ENCODE measurements at regions not wholly inside any gene's neighbourhood (a gene's known extent, or its start where the extent isn't known, plus 50 kb on each side); places are given as distances from the start of the nearest gene placed in this dataset.

DNA sequence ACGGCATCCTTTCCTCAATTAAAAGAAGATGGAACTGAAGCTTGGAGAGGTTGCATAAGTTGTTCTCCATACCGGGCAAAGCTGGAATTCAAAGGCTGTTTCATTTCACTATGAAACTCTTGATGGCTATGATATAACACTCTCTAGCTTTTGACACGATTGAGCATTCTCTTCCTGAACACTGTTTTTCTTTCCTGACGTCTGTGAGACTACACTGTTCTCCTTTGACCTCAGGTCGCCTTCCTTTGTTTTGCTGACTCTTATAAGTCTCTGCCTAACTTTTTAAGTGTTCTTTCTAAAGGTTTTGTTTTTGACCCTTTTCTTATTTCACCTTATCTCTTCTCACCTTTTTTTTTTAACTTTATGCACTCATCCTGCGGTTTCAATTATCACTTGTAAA, 261.8 kb upstream of the LINC00305 start:
- TF ChIP-seq, protein P1, sequence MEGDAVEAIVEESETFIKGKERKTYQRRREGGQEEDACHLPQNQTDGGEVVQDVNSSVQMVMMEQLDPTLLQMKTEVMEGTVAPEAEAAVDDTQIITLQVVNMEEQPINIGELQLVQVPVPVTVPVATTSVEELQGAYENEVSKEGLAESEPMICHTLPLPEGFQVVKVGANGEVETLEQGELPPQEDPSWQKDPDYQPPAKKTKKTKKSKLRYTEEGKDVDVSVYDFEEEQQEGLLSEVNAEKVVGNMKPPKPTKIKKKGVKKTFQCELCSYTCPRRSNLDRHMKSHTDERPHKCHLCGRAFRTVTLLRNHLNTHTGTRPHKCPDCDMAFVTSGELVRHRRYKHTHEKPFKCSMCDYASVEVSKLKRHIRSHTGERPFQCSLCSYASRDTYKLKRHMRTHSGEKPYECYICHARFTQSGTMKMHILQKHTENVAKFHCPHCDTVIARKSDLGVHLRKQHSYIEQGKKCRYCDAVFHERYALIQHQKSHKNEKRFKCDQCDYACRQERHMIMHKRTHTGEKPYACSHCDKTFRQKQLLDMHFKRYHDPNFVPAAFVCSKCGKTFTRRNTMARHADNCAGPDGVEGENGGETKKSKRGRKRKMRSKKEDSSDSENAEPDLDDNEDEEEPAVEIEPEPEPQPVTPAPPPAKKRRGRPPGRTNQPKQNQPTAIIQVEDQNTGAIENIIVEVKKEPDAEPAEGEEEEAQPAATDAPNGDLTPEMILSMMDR (IDR thresholded peaks at IDR 0.05): no peak
- no peak for TF ChIP-seq ZFX (IDR thresholded peaks at IDR 0.05; ENCODE audit: borderline replicate concordance)
- H3K27ac ChIP-seq: no peak overlapping the region

DNA sequence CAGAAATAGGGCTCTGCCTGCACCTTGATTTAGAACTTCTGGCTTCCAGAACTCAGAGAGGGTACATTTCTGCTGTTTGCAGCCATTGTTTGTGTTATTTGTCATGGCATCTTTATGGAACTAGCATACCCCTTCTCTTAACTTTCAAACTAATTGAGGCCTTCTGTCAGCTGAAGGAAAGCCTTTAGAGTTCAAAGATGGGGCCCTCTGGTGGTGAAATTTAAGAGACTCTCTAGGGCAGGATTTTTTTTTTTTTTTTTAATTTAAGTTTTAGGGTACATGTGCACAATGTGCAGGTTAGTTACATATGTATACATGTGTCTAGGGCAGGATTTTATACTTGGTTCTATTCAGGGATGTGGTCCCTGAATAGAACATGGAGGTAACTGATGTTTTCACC, 260.6 kb upstream of the LINC00305 start:
- H3K27ac ChIP-seq: no peak overlapping the region
- no peak for TF ChIP-seq ZFX (IDR thresholded peaks at IDR 0.05; ENCODE audit: borderline replicate concordance)
- TF ChIP-seq, protein P1 (IDR thresholded peaks at IDR 0.05): peak; percentile 74

DNA sequence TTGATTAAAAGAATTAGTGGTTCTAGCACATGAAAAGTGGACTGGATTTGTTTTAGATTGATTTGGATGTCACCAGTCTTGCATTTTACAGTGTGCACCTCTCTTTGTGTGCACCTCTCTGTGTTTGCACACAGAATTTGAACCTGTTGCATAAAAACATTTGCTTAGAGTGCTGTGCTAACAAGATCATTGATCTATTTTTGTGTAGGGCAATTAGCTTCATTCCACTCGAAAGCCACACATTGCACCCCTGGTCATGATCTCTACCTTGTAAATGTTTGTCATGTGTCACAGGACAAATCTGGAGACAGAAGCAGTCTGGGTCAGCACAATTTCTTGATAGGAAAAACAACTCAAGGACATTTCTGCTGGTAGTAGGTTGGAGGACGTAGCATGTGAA, 258.7 kb upstream of the LINC00305 start:
- H3K27ac ChIP-seq: no peak overlapping the region
- TF ChIP-seq, protein P1 (IDR thresholded peaks at IDR 0.05): no peak
- no peak for TF ChIP-seq ZFX (IDR thresholded peaks at IDR 0.05; ENCODE audit: borderline replicate concordance)

DNA sequence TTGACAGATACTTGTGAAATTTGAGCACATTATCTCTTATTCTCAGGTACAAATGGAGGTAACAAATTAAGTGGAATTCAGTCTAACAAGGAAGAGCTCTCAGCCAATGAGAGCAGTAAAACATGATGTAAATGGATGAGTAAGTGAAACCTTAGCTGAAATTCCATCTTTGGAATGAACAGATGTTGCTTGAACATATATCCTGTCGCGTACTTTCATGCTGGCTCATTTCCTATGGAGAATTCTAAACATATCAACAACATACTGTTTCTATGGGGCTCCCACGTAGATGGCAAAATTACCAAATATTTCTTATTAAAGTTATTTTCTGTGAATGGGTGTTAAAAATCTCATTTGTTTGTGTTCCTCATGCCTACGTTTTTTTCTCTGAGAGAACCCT, 256.3 kb upstream of the LINC00305 start:
- TF ChIP-seq, protein P1 (IDR thresholded peaks at IDR 0.05): no peak
- no peak for TF ChIP-seq ZFX (IDR thresholded peaks at IDR 0.05; ENCODE audit: borderline replicate concordance)
- no peak overlapping the region for H3K27ac ChIP-seq

DNA sequence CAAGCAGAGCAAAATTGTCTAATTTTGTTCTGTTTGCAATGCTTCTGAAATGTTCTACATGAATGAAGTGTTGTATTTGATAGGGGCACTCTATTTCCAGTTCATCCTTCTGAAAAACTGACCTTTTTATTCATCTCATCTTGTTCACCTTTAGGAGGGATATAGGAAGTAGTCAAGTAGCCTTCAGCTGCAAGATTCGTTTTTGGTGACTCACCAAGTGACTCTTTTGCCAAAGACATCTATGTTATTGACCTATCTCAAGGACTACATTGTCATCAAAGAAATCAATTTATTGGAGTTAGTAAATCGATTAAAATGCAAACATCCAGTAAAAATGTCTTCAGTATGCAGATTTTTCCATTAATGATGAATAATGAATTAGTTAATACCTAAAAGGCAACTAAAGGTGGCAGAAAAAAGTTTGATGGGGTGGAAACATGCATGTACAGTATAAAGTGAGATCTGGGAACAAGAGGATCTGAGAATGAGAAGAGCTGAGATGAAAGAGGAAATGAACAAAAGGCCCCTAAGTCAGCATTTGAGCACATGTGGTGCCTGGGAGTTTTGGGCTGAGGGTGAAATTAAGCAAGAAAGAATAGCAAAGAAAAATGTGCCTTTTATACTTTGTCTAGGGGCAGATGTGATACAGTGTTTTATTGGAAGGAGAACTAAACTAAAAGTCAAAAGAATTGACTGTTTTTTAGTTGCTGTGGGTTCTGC, 255.1 kb upstream of the LINC00305 start:
- TF ChIP-seq ZFX (IDR thresholded peaks at IDR 0.05; ENCODE audit: borderline replicate concordance): no peak
- no peak overlapping the region for H3K27ac ChIP-seq

DNA sequence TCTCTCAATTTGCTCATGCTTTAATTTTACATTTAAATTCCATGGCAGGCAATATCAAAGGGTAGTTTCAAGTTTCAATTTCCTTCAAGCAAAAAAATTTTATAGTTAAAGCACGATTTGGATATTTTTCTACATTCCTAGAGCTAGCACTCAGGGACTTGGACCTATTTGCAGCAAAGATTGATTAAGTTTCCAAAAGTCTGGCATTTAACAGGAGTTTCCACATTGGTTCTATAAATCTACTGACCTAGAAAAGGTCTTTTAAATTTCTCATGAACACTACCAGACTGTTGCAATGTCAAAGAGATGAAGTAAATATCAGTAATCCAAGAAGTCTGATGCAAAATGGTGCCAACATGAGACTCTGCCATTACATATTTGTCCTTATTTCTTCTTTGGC, 253.7 kb upstream of the LINC00305 start:
- no peak for TF ChIP-seq ZFX (IDR thresholded peaks at IDR 0.05; ENCODE audit: borderline replicate concordance)
- TF ChIP-seq, protein P1 (IDR thresholded peaks at IDR 0.05): no peak
- no peak overlapping the region for H3K27ac ChIP-seq

DNA sequence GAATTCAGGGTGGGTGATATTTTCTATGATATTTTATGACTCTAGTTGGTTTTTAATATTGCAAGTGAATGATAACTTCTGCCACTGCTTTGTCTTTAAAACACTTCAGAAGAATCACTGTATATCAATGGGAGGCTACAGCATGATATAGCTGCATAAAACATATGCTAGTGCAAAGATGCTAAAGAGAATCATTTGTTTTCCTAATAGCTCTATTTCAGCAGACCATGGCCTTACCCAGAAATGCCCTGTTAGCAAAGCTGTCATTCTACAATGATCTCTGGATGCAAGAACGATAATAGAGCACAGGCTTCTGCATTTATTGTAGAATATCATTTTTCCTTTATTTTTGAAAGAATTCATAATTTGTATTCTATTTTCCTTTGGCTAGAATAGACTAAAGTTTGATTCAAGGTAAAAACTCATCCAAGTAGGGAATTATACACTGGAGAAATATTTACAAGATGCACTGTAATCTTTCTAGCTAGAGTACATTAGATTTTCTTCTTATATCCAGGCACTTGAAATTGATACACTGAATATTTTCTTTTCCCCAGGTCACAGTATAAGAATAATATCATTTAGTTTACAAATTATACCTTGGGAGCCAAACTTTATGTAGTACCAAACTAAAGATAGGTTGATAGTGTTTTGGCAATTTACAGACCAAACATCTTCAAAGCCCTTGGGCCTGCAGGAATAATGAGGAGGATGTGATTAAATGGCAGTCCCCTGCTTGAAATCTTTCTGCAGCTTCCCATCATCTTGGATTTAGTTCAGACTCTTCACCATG, 252.6 kb upstream of the LINC00305 start:
- no peak for TF ChIP-seq ZFX (IDR thresholded peaks at IDR 0.05; ENCODE audit: borderline replicate concordance)
- TF ChIP-seq, protein P1 (IDR thresholded peaks at IDR 0.05): no peak
- H3K27ac ChIP-seq: no peak overlapping the region

Measured in 22Rv1 (cell line).